NB4 (cell line): ENCODE measurements at regions not wholly inside any gene's neighbourhood (a gene's known extent, or its start where the extent isn't known, plus 50 kb on each side); places are given as distances from the start of the nearest gene placed in this dataset.

ENCODE experiments used
- CTCF ChIP-seq: IDR thresholded peaks from one replicate; pipeline ENCODE4 v1.5.1; 2012; ENCODE audit warnings: low read depth, low read length
- MAX ChIP-seq: IDR thresholded peaks from 2 replicates; pipeline ENCODE4 v1.6.1; 2011; ENCODE audit warnings: low read depth, low read length
- MYC ChIP-seq: IDR thresholded peaks from 2 replicates; pipeline ENCODE4 v1.6.1; 2011; ENCODE audit warnings: low read depth, low read length
- POLR2A ChIP-seq: IDR thresholded peaks from 2 replicates; pipeline ENCODE4 v1.6.1; 2011; ENCODE audit warnings: mild to moderate bottlenecking; ENCODE audit not compliant: insufficient read length; ENCODE audit errors: extremely low read depth

GRCh38 chr5:67361932-67362729 is 165.5 kb upstream of the CD180 start:
- TF ChIP-seq CTCF (no peak), POLR2A (no peak), MAX (no peak), MYC (no peak)
